ENCODE measurements at regions not wholly inside any gene's neighbourhood (a gene's known extent, or its start where the extent isn't known, plus 50 kb on each side); places are given as distances from the start of the nearest gene placed in this dataset.
"Not testable (repeated sequence)": the region's sequence is repeated elsewhere in the genome, so short reads cannot be mapped to it uniquely, and the experiment has no call there.

- H3K79me1 ChIP-seq (ENCODE audit: low read depth, low read length); H3K4ac ChIP-seq (replicated peaks; ENCODE audit: insufficient read length, low read depth, low read length); H3K18ac ChIP-seq (ENCODE audit: extremely low read depth, low read length); DNase-seq (ENCODE audit: low read depth in 1 of 2, low spot score in 2 of 2); H2BK5ac ChIP-seq (ENCODE audit: low read depth, low read length); H2AK5ac ChIP-seq (ENCODE audit: low read depth, low read length); CTCF ChIA-PET (ENCODE audit: partially characterized antibody); H4K8ac ChIP-seq (ENCODE audit: extremely low read depth, insufficient read depth, low read length); H3K36me3 ChIP-seq (ENCODE audit: control insufficient read depth in 2 of 4, insufficient read depth in 4 of 4, low read length in 3 of 4); H4K91ac ChIP-seq (replicated peaks; ENCODE audit: insufficient read length, low read length); H3K4me1 ChIP-seq (replicated peaks in 1 of 4; ENCODE audit: control insufficient read depth in 3 of 4, insufficient read depth in 4 of 4, low read length in 3 of 4); H2AFZ ChIP-seq (ENCODE audit: low read length); H3K23me2 ChIP-seq (ENCODE audit: low read depth, low read length); POLR2A ChIA-PET (ENCODE audit: partially characterized antibody); H3K9ac ChIP-seq (replicated peaks in 1 of 4; ENCODE audit: extremely low read depth in 1 of 4, low read depth in 3 of 4, low read length in 3 of 4); H2BK15ac ChIP-seq (ENCODE audit: low read length); H3K14ac ChIP-seq (ENCODE audit: insufficient read length); H3K27me3 ChIP-seq (replicated peaks in 1 of 4; ENCODE audit: control insufficient read depth in 3 of 4, extremely low read depth in 1 of 4, insufficient read depth in 3 of 4, low read length in 3 of 4); H3K23ac ChIP-seq (ENCODE audit: insufficient read length); H3K4me2 ChIP-seq (ENCODE audit: insufficient read depth in 1 of 2, low read depth in 2 of 2, low read length in 2 of 2); H4K20me1 ChIP-seq (replicated peaks in 1 of 2; ENCODE audit: control insufficient read depth in 1 of 2, insufficient read depth in 2 of 2, low read length in 2 of 2); H4K5ac ChIP-seq (ENCODE audit: insufficient read length, low read depth, low read length); FAIRE-seq; H3K9me3 ChIP-seq (ENCODE audit: insufficient read depth in 2 of 2, low read depth in 1 of 2, low read length in 1 of 2); H3K27ac ChIP-seq (ENCODE audit: low read depth, low read length); H3K4me3 ChIP-seq (ENCODE audit: extremely low read depth in 1 of 4, insufficient read depth in 2 of 4, low read depth in 3 of 4, low read length in 4 of 4); H2BK120ac ChIP-seq (replicated peaks; ENCODE audit: low read depth, low read length); H2BK20ac ChIP-seq (ENCODE audit: low read length); H3K56ac ChIP-seq (replicated peaks; ENCODE audit: insufficient read length, low read depth, low read length); H3K79me2 ChIP-seq (ENCODE audit: control insufficient read depth in 1 of 2, insufficient read depth in 2 of 2, low read length in 2 of 2); H2BK12ac ChIP-seq (ENCODE audit: low read depth, low read length): not testable (repeated sequence)
- WGBS, 2 experiments (ENCODE audit: extremely low coverage in 1 of 2, insufficient coverage in 1 of 2, insufficient read length in 1 of 2, insufficient replicate concordance in 2 of 2, low coverage in 1 of 2, low lambda C conversion rate in 2 of 2, missing lambda C conversion rate in 1 of 2): 93% methylated on average over 2 of the region's 6 CpGs; no CpG with 5 or more reads in 1 of the 2 experiments
Observed at GRCh38 chr1:206408371-206409288, 61.6 kb upstream of the IKBKE start.

Measured in H1 (cell line).